GM19239 (cell line): ENCODE measurements at regions not wholly inside any gene's neighbourhood (a gene's known extent, or its start where the extent isn't known, plus 50 kb on each side); places are given as distances from the start of the nearest gene placed in this dataset.
A peak's percentile ranks its signal among the peaks of the same experiment; 100 is the strongest.

ENCODE experiments used
- DNase-seq: peaks from one replicate; pipeline ENCODE4 v3.0.0; 2011; ENCODE audit warnings: low spot score; ENCODE audit not compliant: insufficient read length
- FAIRE-seq: peaks from 2 replicates; lab custom pipeline; 2011; peaks lifted over from hg19 to GRCh38; lab: Jason Lieb, UNC

- no peak for FAIRE-seq
- no peak for DNase-seq
These were observed 341.0 kb upstream of the GATB start for GRCh38 chr4:152101556-152102435.

- peak; percentile 95 for FAIRE-seq
- peak; percentile 34 for DNase-seq
These were observed 339.8 kb upstream of the GATB start for GRCh38 chr4:152100379-152101201.

GRCh38 chr4:152099981-152100378 is 339.2 kb upstream of the GATB start:
- DNase-seq (no peak), FAIRE-seq (no peak)

- DNase-seq (no peak), FAIRE-seq (peak; percentile 59)
These were observed 338.7 kb upstream of the GATB start for GRCh38 chr4:152099555-152099954.

- FAIRE-seq: peak; percentile 42
- no peak for DNase-seq
These were observed 338.2 kb upstream of the GATB start for GRCh38 chr4:152099061-152099425.

GRCh38 chr4:152098365-152099060 is 337.7 kb upstream of the GATB start:
- FAIRE-seq (no peak), DNase-seq (no peak)

GRCh38 chr4:152097371-152097770 is 336.6 kb upstream of the GATB start:
- no peak for FAIRE-seq
- no peak for DNase-seq

GRCh38 chr4:152095701-152096070 is 334.9 kb upstream of the GATB start:
- DNase-seq (no peak), FAIRE-seq (no peak)

GRCh38 chr4:152094970-152095700 is 334.3 kb upstream of the GATB start:
- no peak for DNase-seq
- FAIRE-seq: no peak

GRCh38 chr4:152091405-152091804 is 330.6 kb upstream of the GATB start:
- no peak for FAIRE-seq
- DNase-seq: no peak

GRCh38 chr4:152090543-152090942 is 329.7 kb upstream of the GATB start:
- no peak for DNase-seq
- FAIRE-seq: no peak

GRCh38 chr4:152089584-152089983 is 328.8 kb upstream of the GATB start:
- FAIRE-seq (no peak), DNase-seq (no peak)

- no peak for DNase-seq
- FAIRE-seq: no peak
These were observed 326.5 kb upstream of the GATB start for GRCh38 chr4:152087335-152087734.

- FAIRE-seq: no peak
- no peak for DNase-seq
These were observed 324.9 kb upstream of the GATB start for GRCh38 chr4:152085657-152086056.

GRCh38 chr4:152083338-152083737 is 322.5 kb upstream of the GATB start:
- no peak for FAIRE-seq

GRCh38 chr4:152081024-152081423 is 320.2 kb upstream of the GATB start:
- FAIRE-seq (peak; percentile 84), DNase-seq (peak; percentile 19)

More at GRCh38 chr4:152083338-152083737, 322.5 kb upstream of the GATB start:
- DNase-seq: no peak

- DNase-seq: no peak
- FAIRE-seq: peak; percentile 65
These were observed 318.9 kb upstream of the GATB start for GRCh38 chr4:152079543-152080293.

GRCh38 chr4:152079079-152079478 is 318.3 kb upstream of the GATB start:
- no peak for FAIRE-seq
- no peak for DNase-seq

- FAIRE-seq (no peak), DNase-seq (no peak)
These were observed 316.8 kb upstream of the GATB start for GRCh38 chr4:152077582-152077981.
